ENCODE measurements at regions not wholly inside any gene's neighbourhood (a gene's known extent, or its start where the extent isn't known, plus 50 kb on each side); places are given as distances from the start of the nearest gene placed in this dataset.

GRCh38 chr5:104952876-104953275 is 1390.3 kb upstream of the NUDT12 start:
- TF ChIP-seq YY1 (IDR thresholded peaks at IDR 0.05; ENCODE audit: low read depth) (no peak), CHD2 (IDR thresholded peaks at IDR 0.05; ENCODE audit: low read length, partially characterized antibody) (no peak), USF1 (IDR thresholded peaks at IDR 0.05; ENCODE audit: borderline replicate concordance, low read depth) (no peak), GATA2 (CRISPR knock-in tag; IDR thresholded peaks at IDR 0.05) (no peak), RFX5 (IDR thresholded peaks at IDR 0.05; ENCODE audit: low read length) (no peak), USF2 (IDR thresholded peaks at IDR 0.05; ENCODE audit: borderline replicate concordance, low read depth, low read length) (no peak), NRF1 (IDR thresholded peaks at IDR 0.05; ENCODE audit: low read depth, low read length) (no peak), NFIC (IDR thresholded peaks at IDR 0.05; ENCODE audit: borderline replicate concordance) (no peak)
- POLR2A ChIA-PET = no interaction called here

GRCh38 chr5:104951829-104952228 is 1389.2 kb upstream of the NUDT12 start:
- no peak overlapping the region for H3K4me2 ChIP-seq
- no peaks in the 10 kb centered on the region for H3K9me2 ChIP-seq
- no peaks in the 10 kb centered on the region for H3K79me2 ChIP-seq (ENCODE audit: insufficient read depth)
- no peaks in the 10 kb centered on the region for H4K20me1 ChIP-seq (ENCODE audit: insufficient read depth)
- H3K4me3 ChIP-seq (ENCODE audit: low read depth in 2 of 2, low read length in 1 of 2) = no peak overlapping the region
- CTCF ChIA-PET = no interaction called here
- POLR2A ChIA-PET = no interaction called here
- no peaks in the 10 kb centered on the region for H3K27me3 ChIP-seq (ENCODE audit: insufficient read depth)
- no peak overlapping the region for H3K9ac ChIP-seq
- H3K9me3 ChIP-seq = no peaks in the 10 kb centered on the region
- H3K27ac ChIP-seq (ENCODE audit: low read depth in 2 of 2, low read length in 1 of 2) = no peak overlapping the region
- WGBS (ENCODE audit: low lambda C conversion rate) = 40% methylated on average over 1 of the region's 3 CpGs
- H3F3A ChIP-seq (replicated peaks; ENCODE audit: insufficient read depth) = no peaks in the 10 kb centered on the region
- no peak overlapping the region for H2AFZ ChIP-seq (ENCODE audit: low read depth)
- no peaks in the 10 kb centered on the region; a peak in 1 of 4 replicates for H3K4me1 ChIP-seq (ENCODE audit: control insufficient read depth in 1 of 2, insufficient read depth in 2 of 2, low read depth in 1 of 2, low read length in 1 of 2)
- DNase-seq = no peak
- no peaks in the 10 kb centered on the region for H3K36me3 ChIP-seq (replicated peaks in 1 of 2; ENCODE audit: control insufficient read depth in 1 of 2, insufficient read depth in 2 of 2, low read length in 1 of 2)
- no peak for TF ChIP-seq FOXM1 (IDR thresholded peaks at IDR 0.05; ENCODE audit: low read depth)
- TF ChIP-seq RAD21 (IDR thresholded peaks at IDR 0.05; ENCODE audit: low read length) = no peak
- TF ChIP-seq EP300 (IDR thresholded peaks at IDR 0.05; ENCODE audit: borderline replicate concordance in 1 of 2, low read depth in 1 of 2, low read length in 1 of 2) = no peak
- TF ChIP-seq MXI1 (IDR thresholded peaks at IDR 0.05; ENCODE audit: low read depth, low read length) = no peak
- no peak for TF ChIP-seq SIN3A (IDR thresholded peaks at IDR 0.05; ENCODE audit: borderline replicate concordance, low read depth, low read length)
- TF ChIP-seq CHD2 (IDR thresholded peaks at IDR 0.05; ENCODE audit: low read length, partially characterized antibody) = no peak
- TF ChIP-seq RCOR1 (IDR thresholded peaks at IDR 0.05; ENCODE audit: low read length) = no peak
- no peak for TF ChIP-seq PBX3 (IDR thresholded peaks at IDR 0.05)
- no peak for TF ChIP-seq NRF1 (IDR thresholded peaks at IDR 0.05; ENCODE audit: low read depth, low read length)
- no peak for TF ChIP-seq EZH2phosphoT487 (IDR thresholded peaks at IDR 0.05; ENCODE audit: borderline replicate concordance, low read depth)
- TF ChIP-seq MEF2A (IDR thresholded peaks at IDR 0.05; ENCODE audit: borderline replicate concordance, low read depth) = no peak
- TF ChIP-seq FOXJ3 (CRISPR knock-in tag; IDR thresholded peaks at IDR 0.05) = no peak
- no peak for TF ChIP-seq ELF1 (IDR thresholded peaks at IDR 0.05)
- TF ChIP-seq TCF12 (IDR thresholded peaks at IDR 0.05) = no peak
- TF ChIP-seq GABPA (IDR thresholded peaks at IDR 0.05; ENCODE audit: low read depth) = no peak
- TF ChIP-seq TAF1 (IDR thresholded peaks at IDR 0.05; ENCODE audit: borderline replicate concordance, low read depth, low read length) = no peak
- TF ChIP-seq POLR2AphosphoS5 (IDR thresholded peaks at IDR 0.05; ENCODE audit: low read depth, low read length) = no peak
- no peak for TF ChIP-seq CTCF (IDR thresholded peaks at IDR 0.05)
- TF ChIP-seq USF2 (IDR thresholded peaks at IDR 0.05; ENCODE audit: borderline replicate concordance, low read depth, low read length) = no peak

More at GRCh38 chr5:104952876-104953275, 1390.3 kb upstream of the NUDT12 start:
- Histone ChIP-seq H3K4me3 (ENCODE audit: low read depth in 2 of 2, low read length in 1 of 2) (no peak overlapping the region), H2AFZ (ENCODE audit: low read depth) (no peak overlapping the region), H3K79me2 (ENCODE audit: insufficient read depth) (no peaks in the 10 kb centered on the region), H3K4me2 (no peak overlapping the region), H3K36me3 (replicated peaks in 1 of 2; ENCODE audit: control insufficient read depth in 1 of 2, insufficient read depth in 2 of 2, low read length in 1 of 2) (no peaks in the 10 kb centered on the region), H3K4me1 (ENCODE audit: control insufficient read depth in 1 of 2, insufficient read depth in 2 of 2, low read depth in 1 of 2, low read length in 1 of 2) (no peaks in the 10 kb centered on the region; a peak in 1 of 4 replicates), H3F3A (replicated peaks; ENCODE audit: insufficient read depth) (no peaks in the 10 kb centered on the region), H3K27ac (ENCODE audit: low read depth in 2 of 2, low read length in 1 of 2) (no peak overlapping the region), H3K9me2 (no peaks in the 10 kb centered on the region), H4K20me1 (ENCODE audit: insufficient read depth) (no peaks in the 10 kb centered on the region), H3K27me3 (ENCODE audit: insufficient read depth) (no peaks in the 10 kb centered on the region), H3K9ac (no peak overlapping the region), H3K9me3 (no peaks in the 10 kb centered on the region)
- 81% methylated on average over 1 of the region's 1 CpG for WGBS (ENCODE audit: low lambda C conversion rate)
- CTCF ChIA-PET = no interaction called here
- DNase-seq = no peak
